Vagina (tissue), 2 donors: ENCODE measurements at regions not wholly inside any gene's neighbourhood (a gene's known extent, or its start where the extent isn't known, plus 50 kb on each side); places are given as distances from the start of the nearest gene placed in this dataset.

Source experiments
- CTCF ChIP-seq, 3 experiments: fragments of 450-650 bp in 2 of 3; fragments of 200-600 bp in 1 of 3; sonication (generic) in 1 of 3; IDR thresholded peaks; one replicate each; pipeline ENCODE4 v1.5.1; 2017 to 2019; ENCODE audit warnings: antibody characterized with exemption in 3 of 3, mild to moderate bottlenecking in 2 of 3, moderate library complexity in 2 of 3
- POLR2A ChIP-seq, 2 donors: fragments of 450-650 bp; IDR thresholded peaks; one replicate each; pipeline ENCODE4 v1.6.1; 2017; ENCODE audit warnings: antibody characterized with exemption in 2 of 2, mild to moderate bottlenecking in 2 of 2, moderate library complexity in 2 of 2
- POLR2AphosphoS5 ChIP-seq, 2 donors: sonication (generic); formaldehyde crosslinking; IDR thresholded peaks; one replicate each; pipeline ENCODE4 v1.9.0; 2017; ENCODE audit warnings: antibody characterized with exemption in 2 of 2, mild to moderate bottlenecking in 2 of 2, low read depth in 1 of 2; ENCODE audit not compliant: insufficient read depth in 1 of 2

GRCh38 chrX:93868289-93868965, 194.4 kb downstream of the FAM133A start:
- TF ChIP-seq CTCF (IDR thresholded peaks at IDR 0.05) (no peak), POLR2A (IDR thresholded peaks at IDR 0.05) (no peak), POLR2AphosphoS5 (IDR thresholded peaks at IDR 0.05; ENCODE audit: insufficient read depth in 1 of 2, low read depth in 1 of 2) (no peak)
